PFSK-1 (cell line): ENCODE measurements at regions not wholly inside any gene's neighbourhood (a gene's known extent, or its start where the extent isn't known, plus 50 kb on each side); places are given as distances from the start of the nearest gene placed in this dataset.

Experiments used
- FOXP2 ChIP-seq: optimal IDR thresholded peaks from 2 replicates; pipeline ENCODE3; 2011; ENCODE audit warnings: borderline replicate concordance, control low read depth, inconsistent platforms; ENCODE audit not compliant: insufficient read depth; ENCODE audit errors: extremely low read length, extremely low read depth
- POLR2AphosphoS5 ChIP-seq: IDR thresholded peaks from 2 replicates; pipeline ENCODE4 v1.6.1; 2012; ENCODE audit warnings: low read depth, mild to moderate bottlenecking, control low read depth, low read length, moderate library complexity
- SIN3A ChIP-seq: IDR thresholded peaks from 2 replicates; pipeline ENCODE4 v1.6.1; 2012; ENCODE audit warnings: mild to moderate bottlenecking, low read length, moderate library complexity, borderline replicate concordance; ENCODE audit not compliant: insufficient read depth
- TAF1 ChIP-seq: IDR thresholded peaks from 2 replicates; pipeline ENCODE4 v1.6.1; 2012; ENCODE audit warnings: low read length, control low read depth, borderline replicate concordance; ENCODE audit not compliant: insufficient read depth
- TF ChIP-seq, protein P1 (sequence below), 2 experiments: IDR thresholded peaks; 2 replicates each; pipeline versions ENCODE4 v1.6.1 to v1.8.0; 2011 to 2012; ENCODE audit warnings: low read depth in 2 of 2, low read length in 2 of 2, control low read depth in 1 of 2, inconsistent platforms in 1 of 2, mild to moderate bottlenecking in 1 of 2, moderate library complexity in 1 of 2; ENCODE audit not compliant: insufficient read depth in 1 of 2

DNA sequence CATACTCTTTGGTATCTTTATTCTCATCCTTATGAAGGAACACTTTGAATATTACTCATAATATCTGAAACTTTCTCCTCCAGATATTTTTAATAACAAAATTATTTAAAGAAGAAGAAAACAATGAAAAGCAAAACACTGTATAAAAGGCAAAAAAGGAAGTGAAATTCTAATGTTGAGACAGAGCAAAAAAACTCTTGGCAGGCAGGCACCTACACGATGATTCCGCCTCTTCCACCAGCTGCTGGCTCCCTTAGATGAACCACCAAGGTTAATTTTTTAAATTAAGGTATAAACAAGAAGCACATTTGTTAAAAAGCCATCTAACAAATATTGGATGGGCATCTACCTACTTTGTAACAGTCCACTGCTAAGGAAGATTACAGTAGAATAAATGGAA, 434.7 kb downstream of the EPHA4 start:
- TF ChIP-seq TAF1 (no peak), POLR2AphosphoS5 (no peak), FOXP2 (no peak), SIN3A (no peak)
- TF ChIP-seq, protein P1, sequence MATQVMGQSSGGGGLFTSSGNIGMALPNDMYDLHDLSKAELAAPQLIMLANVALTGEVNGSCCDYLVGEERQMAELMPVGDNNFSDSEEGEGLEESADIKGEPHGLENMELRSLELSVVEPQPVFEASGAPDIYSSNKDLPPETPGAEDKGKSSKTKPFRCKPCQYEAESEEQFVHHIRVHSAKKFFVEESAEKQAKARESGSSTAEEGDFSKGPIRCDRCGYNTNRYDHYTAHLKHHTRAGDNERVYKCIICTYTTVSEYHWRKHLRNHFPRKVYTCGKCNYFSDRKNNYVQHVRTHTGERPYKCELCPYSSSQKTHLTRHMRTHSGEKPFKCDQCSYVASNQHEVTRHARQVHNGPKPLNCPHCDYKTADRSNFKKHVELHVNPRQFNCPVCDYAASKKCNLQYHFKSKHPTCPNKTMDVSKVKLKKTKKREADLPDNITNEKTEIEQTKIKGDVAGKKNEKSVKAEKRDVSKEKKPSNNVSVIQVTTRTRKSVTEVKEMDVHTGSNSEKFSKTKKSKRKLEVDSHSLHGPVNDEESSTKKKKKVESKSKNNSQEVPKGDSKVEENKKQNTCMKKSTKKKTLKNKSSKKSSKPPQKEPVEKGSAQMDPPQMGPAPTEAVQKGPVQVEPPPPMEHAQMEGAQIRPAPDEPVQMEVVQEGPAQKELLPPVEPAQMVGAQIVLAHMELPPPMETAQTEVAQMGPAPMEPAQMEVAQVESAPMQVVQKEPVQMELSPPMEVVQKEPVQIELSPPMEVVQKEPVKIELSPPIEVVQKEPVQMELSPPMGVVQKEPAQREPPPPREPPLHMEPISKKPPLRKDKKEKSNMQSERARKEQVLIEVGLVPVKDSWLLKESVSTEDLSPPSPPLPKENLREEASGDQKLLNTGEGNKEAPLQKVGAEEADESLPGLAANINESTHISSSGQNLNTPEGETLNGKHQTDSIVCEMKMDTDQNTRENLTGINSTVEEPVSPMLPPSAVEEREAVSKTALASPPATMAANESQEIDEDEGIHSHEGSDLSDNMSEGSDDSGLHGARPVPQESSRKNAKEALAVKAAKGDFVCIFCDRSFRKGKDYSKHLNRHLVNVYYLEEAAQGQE (IDR thresholded peaks at IDR 0.05; ENCODE audit: insufficient read depth in 1 of 2, low read depth in 2 of 2, low read length in 2 of 2) = no peak

DNA sequence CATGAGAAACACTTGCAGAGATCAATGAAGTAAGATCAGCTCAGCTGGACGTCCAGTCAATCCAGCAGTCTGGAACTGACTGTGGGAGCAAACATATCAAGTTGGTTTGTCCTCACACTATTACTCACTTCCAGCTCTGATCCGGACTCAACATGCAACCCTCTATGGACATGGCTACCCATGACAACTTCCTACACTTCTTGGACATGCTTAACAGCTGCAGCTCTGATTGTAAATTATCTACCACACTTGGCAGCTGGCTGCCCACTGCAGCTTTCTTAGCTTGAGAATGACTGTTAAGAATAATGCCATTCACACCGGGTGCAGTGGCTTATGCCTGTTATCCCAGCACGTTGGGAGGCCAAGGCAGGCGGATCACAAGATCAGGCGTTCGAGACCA, 429.8 kb downstream of the EPHA4 start:
- no peak for TF ChIP-seq FOXP2
- TF ChIP-seq POLR2AphosphoS5 = no peak
- no peak for TF ChIP-seq SIN3A
- TF ChIP-seq, protein P1 (IDR thresholded peaks at IDR 0.05; ENCODE audit: insufficient read depth in 1 of 2, low read depth in 2 of 2, low read length in 2 of 2) = no peak
- TF ChIP-seq TAF1 = no peak

DNA sequence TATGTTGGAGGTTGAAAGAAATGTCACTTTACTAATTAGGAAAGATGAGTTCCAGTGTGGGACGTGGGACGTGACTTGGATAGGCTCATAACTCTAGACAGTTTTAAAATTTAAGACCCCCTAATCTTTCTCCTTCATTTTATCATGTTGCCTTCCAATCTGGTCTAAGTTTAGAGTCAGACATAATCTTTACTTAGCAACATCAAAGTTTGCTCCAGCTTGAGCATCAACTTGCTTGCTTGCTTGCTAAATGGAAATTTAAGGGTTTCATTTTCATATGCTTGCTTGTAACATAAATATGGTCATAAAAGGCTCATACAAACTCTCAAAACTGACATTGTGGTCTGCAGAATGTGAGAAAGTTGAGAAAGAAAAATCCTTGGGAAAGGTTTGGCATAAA, 428.9 kb downstream of the EPHA4 start:
- TF ChIP-seq SIN3A = no peak
- TF ChIP-seq, protein P1 (IDR thresholded peaks at IDR 0.05; ENCODE audit: insufficient read depth in 1 of 2, low read depth in 2 of 2, low read length in 2 of 2) = no peak

DNA sequence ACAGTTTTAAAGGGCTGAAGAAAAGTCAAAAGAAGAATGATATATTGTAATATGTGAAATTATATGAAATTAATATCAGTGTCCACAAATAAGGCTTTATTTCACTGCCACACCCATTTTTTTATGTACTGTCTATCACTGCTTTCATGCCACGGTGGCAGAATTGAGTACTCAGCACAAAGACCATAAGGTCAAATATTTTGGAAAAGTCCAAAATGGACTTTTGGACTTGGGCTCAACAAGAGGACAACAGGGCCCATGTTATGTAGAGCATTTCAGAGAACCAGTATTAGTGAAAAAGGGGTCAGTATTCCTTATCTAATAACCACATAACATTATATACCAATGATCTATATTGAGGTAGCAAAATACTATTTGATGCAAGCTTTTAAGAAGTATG, 427.2 kb downstream of the EPHA4 start:
- TF ChIP-seq, protein P1 (IDR thresholded peaks at IDR 0.05; ENCODE audit: insufficient read depth in 1 of 2, low read depth in 2 of 2, low read length in 2 of 2) = no peak
- TF ChIP-seq TAF1 (no peak), POLR2AphosphoS5 (no peak), SIN3A (no peak), FOXP2 (no peak)

DNA sequence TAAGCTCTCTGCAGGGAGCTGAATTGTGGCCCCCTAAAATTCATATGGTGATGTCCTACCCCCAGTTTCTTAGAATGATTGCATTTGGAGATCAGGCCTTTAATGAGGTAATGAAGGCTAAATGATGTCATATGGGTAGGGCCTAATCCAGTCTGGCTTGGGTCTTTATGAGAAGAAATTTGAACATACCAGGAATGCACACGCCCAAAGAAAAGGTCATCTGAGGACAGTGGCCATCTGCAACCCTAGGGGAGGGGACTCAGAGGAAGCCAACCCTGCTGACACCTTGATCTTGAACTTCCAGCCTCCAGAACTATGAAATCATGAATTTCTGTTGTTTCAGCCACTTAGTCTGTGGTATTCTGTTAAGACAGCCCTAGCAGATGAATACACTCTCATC, 426.7 kb downstream of the EPHA4 start:
- TF ChIP-seq, protein P1 (IDR thresholded peaks at IDR 0.05; ENCODE audit: insufficient read depth in 1 of 2, low read depth in 2 of 2, low read length in 2 of 2) = no peak
- TF ChIP-seq FOXP2 (no peak), TAF1 (no peak)
